Neural progenitor cell (in vitro differentiated cells): ENCODE measurements at regions not wholly inside any gene's neighbourhood (a gene's known extent, or its start where the extent isn't known, plus 50 kb on each side); places are given as distances from the start of the nearest gene placed in this dataset.

Source experiments
- EZH2 ChIP-seq: fragments of 200-600 bp; sonication (generic); IDR thresholded peaks from 2 replicates; pipeline ENCODE4 v1.6.1; 2017; ENCODE audit warnings: antibody characterized with exemption, mild to moderate bottlenecking, moderate library complexity
- EZH2phosphoT487 ChIP-seq: fragments of 200-600 bp; sonication (generic); IDR thresholded peaks from 2 replicates; pipeline ENCODE4 v1.6.1; 2017; ENCODE audit warnings: antibody characterized with exemption
- TF ChIP-seq, protein P1 (sequence below): fragments of 200-600 bp; sonication (generic); IDR thresholded peaks from 2 replicates; pipeline ENCODE4 v1.5.1; 2017; ENCODE audit warnings: antibody characterized with exemption, mild to moderate bottlenecking

DNA sequence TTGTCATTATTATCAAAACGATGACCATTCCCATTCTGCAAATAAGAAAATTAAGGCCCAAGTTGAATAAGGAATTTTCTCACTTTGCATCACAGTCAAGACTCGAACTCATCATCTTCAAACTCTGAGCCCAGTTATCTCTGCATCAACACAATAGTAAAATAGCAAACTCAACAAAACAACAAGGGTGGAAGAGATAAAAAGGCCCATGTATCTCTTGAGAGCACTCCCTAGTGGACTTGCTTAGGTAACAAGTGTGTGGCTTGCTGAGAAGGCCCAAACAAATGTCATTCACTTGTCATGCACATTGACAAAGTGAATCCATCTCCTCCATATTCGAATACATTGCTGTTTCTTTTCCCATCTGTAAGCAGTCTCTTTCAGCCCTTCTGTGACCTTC, 412.0 kb upstream of the MAF start:
- TF ChIP-seq, protein P1, sequence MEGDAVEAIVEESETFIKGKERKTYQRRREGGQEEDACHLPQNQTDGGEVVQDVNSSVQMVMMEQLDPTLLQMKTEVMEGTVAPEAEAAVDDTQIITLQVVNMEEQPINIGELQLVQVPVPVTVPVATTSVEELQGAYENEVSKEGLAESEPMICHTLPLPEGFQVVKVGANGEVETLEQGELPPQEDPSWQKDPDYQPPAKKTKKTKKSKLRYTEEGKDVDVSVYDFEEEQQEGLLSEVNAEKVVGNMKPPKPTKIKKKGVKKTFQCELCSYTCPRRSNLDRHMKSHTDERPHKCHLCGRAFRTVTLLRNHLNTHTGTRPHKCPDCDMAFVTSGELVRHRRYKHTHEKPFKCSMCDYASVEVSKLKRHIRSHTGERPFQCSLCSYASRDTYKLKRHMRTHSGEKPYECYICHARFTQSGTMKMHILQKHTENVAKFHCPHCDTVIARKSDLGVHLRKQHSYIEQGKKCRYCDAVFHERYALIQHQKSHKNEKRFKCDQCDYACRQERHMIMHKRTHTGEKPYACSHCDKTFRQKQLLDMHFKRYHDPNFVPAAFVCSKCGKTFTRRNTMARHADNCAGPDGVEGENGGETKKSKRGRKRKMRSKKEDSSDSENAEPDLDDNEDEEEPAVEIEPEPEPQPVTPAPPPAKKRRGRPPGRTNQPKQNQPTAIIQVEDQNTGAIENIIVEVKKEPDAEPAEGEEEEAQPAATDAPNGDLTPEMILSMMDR = no peak
- TF ChIP-seq EZH2 (no peak), EZH2phosphoT487 (no peak)
